OCI-M2 (cell line): ENCODE measurements at regions not wholly inside any gene's neighbourhood (a gene's known extent, or its start where the extent isn't known, plus 50 kb on each side); places are given as distances from the start of the nearest gene placed in this dataset.
A peak's percentile ranks its signal among the peaks of the same experiment; 100 is the strongest.

ENCODE experiments used
- DNase-seq: peaks from one replicate; lab custom pipeline; 2025; ENCODE audit not compliant: unreplicated experiment; lab: John Stamatoyannopoulos, UW

GRCh38 chr15:97909291-97909891 lies 51.1 kb upstream of the ARRDC4 start:
- peak; percentile 12 for DNase-seq
